HepG2 (cell line): ENCODE measurements at regions not wholly inside any gene's neighbourhood (a gene's known extent, or its start where the extent isn't known, plus 50 kb on each side); places are given as distances from the start of the nearest gene placed in this dataset.
A peak's percentile ranks its signal among the peaks of the same experiment; 100 is the strongest.

Experiments used
- ASH2L ChIP-seq: fragments of 300-600, 200-600 bp; sonication (generic); IDR thresholded peaks from 2 replicates; pipeline ENCODE4 v1.7.0; 2017; ENCODE audit warnings: low read depth, mild to moderate bottlenecking, moderate library complexity, mixed read lengths, low read length; ENCODE audit not compliant: insufficient read length
- CBX2 ChIP-seq, 2 experiments: fragments of 200-600 bp in 1 of 2; sonication (generic); formaldehyde crosslinking in 1 of 2; IDR thresholded peaks; 2 replicates each; pipeline versions ENCODE4 v1.7.0 to v1.8.1; 2018 to 2022; ENCODE audit warnings: low read depth in 2 of 2, low read length in 1 of 2, mild to moderate bottlenecking in 1 of 2, missing genetic modification reagents in 1 of 2
- E2F2 ChIP-seq: sonication (generic); formaldehyde crosslinking; IDR thresholded peaks from 2 replicates; pipeline ENCODE4 v1.4.0; 2020; ENCODE audit warnings: missing genetic modification reagents, borderline replicate concordance
- ELF1 ChIP-seq: sonication (generic); formaldehyde crosslinking; IDR thresholded peaks from 2 replicates; pipeline ENCODE4 v1.4.0; 2020; ENCODE audit warnings: missing genetic modification reagents
- SOX5 ChIP-seq: IDR thresholded peaks from 2 replicates; pipeline ENCODE4 v1.6.1; 2016; ENCODE audit warnings: borderline replicate concordance
- SP5 ChIP-seq: IDR thresholded peaks from 2 replicates; pipeline ENCODE4 v1.6.1; 2016; ENCODE audit warnings: low read depth, borderline replicate concordance
- XRCC5 ChIP-seq: fragments of 200-400 bp; formaldehyde crosslinking; optimal IDR thresholded peaks from 2 replicates; pipeline ENCODE3; 2017; ENCODE audit warnings: mild to moderate bottlenecking, low read length
- ZBTB3 ChIP-seq: sonication (generic); formaldehyde crosslinking; IDR thresholded peaks from 2 replicates; pipeline ENCODE4 v1.4.0; 2020; ENCODE audit warnings: low read depth, mild to moderate bottlenecking, moderate library complexity, missing genetic modification reagents, borderline replicate concordance
- ZBTB33 ChIP-seq: sonication (generic); formaldehyde crosslinking; IDR thresholded peaks from 2 replicates; pipeline ENCODE4 v1.4.0; 2020; ENCODE audit warnings: missing genetic modification reagents
- ZBTB7A ChIP-seq: sonication (generic); formaldehyde crosslinking; IDR thresholded peaks from 2 replicates; pipeline ENCODE4 v1.8.0; 2022; ENCODE audit warnings: mild to moderate bottlenecking, missing genetic modification reagents
- ZFP90 ChIP-seq: sonication (generic); formaldehyde crosslinking; IDR thresholded peaks from 2 replicates; pipeline ENCODE4 v1.8.0; 2022; ENCODE audit warnings: missing genetic modification reagents, mild to moderate bottlenecking, inconsistent platforms, borderline replicate concordance
- ZNF263 ChIP-seq: sonication (generic); formaldehyde crosslinking; IDR thresholded peaks from 2 replicates; pipeline ENCODE4 v1.4.0; 2020; ENCODE audit warnings: missing genetic modification reagents
- ZNF749 ChIP-seq: sonication (generic); formaldehyde crosslinking; IDR thresholded peaks from 2 replicates; pipeline ENCODE4 v1.8.0; 2022; ENCODE audit warnings: mild to moderate bottlenecking, missing genetic modification reagents, moderate library complexity, borderline replicate concordance
- TF ChIP-seq, protein P1 (sequence below): sonication (generic); formaldehyde crosslinking; IDR thresholded peaks from 2 replicates; pipeline ENCODE4 v1.5.0; 2020; ENCODE audit warnings: missing genetic modification reagents
- TF ChIP-seq, protein P2 (sequence below), 2 experiments: sonication (generic) in 1 of 2; formaldehyde crosslinking in 1 of 2; IDR thresholded peaks; 2 replicates each; pipeline versions ENCODE4 v1.4.0 to v1.6.1; 2016 to 2020; ENCODE audit warnings: borderline replicate concordance in 1 of 2, low read depth in 1 of 2, mild to moderate bottlenecking in 1 of 2, missing genetic modification reagents in 1 of 2
- TF ChIP-seq, protein P3 (sequence below): IDR thresholded peaks from 2 replicates; pipeline ENCODE4 v1.6.1; 2018; ENCODE audit warnings: missing genetic modification reagents
- TF ChIP-seq, protein P4 (sequence below): sonication (generic); formaldehyde crosslinking; IDR thresholded peaks from 2 replicates; pipeline ENCODE4 v1.4.0; 2020; ENCODE audit warnings: missing genetic modification reagents, mild to moderate bottlenecking, borderline replicate concordance

GRCh38 chr1:59146651-59147358, 150.1 kb upstream of the FGGY start (continued):
- TF ChIP-seq E2F2 (CRISPR knock-in tag) = no peak
- TF ChIP-seq XRCC5 = peak; percentile 72
- peak; percentile 68; the same call in 1 of the 2 replicates for TF ChIP-seq ZBTB7A (CRISPR knock-in tag)
- TF ChIP-seq SP5 = no peak
- no peak for TF ChIP-seq ZFP90
- TF ChIP-seq, protein P1, sequence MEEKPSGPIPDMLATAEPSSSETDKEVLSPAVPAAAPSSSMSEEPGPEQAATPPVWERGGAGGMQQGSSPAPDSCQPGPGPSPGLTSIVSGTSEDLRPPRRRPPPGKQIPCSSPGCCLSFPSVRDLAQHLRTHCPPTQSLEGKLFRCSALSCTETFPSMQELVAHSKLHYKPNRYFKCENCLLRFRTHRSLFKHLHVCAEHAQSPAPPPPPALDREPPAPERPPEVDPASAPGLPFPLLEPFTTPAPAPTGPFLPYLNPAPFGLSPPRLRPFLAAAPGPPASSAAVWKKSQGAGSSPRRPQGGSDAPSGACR = no peak
- TF ChIP-seq ZBTB3 (CRISPR knock-in tag) = no peak
- TF ChIP-seq ELF1 (CRISPR knock-in tag) = no peak
- TF ChIP-seq SOX5 (CRISPR knock-in tag) = no peak
- TF ChIP-seq, protein P2, sequence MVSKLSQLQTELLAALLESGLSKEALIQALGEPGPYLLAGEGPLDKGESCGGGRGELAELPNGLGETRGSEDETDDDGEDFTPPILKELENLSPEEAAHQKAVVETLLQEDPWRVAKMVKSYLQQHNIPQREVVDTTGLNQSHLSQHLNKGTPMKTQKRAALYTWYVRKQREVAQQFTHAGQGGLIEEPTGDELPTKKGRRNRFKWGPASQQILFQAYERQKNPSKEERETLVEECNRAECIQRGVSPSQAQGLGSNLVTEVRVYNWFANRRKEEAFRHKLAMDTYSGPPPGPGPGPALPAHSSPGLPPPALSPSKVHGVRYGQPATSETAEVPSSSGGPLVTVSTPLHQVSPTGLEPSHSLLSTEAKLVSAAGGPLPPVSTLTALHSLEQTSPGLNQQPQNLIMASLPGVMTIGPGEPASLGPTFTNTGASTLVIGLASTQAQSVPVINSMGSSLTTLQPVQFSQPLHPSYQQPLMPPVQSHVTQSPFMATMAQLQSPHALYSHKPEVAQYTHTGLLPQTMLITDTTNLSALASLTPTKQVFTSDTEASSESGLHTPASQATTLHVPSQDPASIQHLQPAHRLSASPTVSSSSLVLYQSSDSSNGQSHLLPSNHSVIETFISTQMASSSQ (IDR thresholded peaks at IDR 0.05; ENCODE audit: low read depth) = no peak
- TF ChIP-seq, protein P2 (CRISPR knock-in tag; IDR thresholded peaks at IDR 0.05; ENCODE audit: borderline replicate concordance) = no peak
- TF ChIP-seq ZNF749 (CRISPR knock-in tag) = no peak
- no peak for TF ChIP-seq ZNF263 (CRISPR knock-in tag)
- TF ChIP-seq ZBTB33 = no peak
- TF ChIP-seq, protein P3, sequence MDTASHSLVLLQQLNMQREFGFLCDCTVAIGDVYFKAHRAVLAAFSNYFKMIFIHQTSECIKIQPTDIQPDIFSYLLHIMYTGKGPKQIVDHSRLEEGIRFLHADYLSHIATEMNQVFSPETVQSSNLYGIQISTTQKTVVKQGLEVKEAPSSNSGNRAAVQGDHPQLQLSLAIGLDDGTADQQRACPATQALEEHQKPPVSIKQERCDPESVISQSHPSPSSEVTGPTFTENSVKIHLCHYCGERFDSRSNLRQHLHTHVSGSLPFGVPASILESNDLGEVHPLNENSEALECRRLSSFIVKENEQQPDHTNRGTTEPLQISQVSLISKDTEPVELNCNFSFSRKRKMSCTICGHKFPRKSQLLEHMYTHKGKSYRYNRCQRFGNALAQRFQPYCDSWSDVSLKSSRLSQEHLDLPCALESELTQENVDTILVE = no peak
- TF ChIP-seq CBX2 (IDR thresholded peaks at IDR 0.05; ENCODE audit: low read depth, low read length) = no peak
- no peak for TF ChIP-seq CBX2 (CRISPR knock-in tag; IDR thresholded peaks at IDR 0.05; ENCODE audit: low read depth)
- TF ChIP-seq, protein P4, sequence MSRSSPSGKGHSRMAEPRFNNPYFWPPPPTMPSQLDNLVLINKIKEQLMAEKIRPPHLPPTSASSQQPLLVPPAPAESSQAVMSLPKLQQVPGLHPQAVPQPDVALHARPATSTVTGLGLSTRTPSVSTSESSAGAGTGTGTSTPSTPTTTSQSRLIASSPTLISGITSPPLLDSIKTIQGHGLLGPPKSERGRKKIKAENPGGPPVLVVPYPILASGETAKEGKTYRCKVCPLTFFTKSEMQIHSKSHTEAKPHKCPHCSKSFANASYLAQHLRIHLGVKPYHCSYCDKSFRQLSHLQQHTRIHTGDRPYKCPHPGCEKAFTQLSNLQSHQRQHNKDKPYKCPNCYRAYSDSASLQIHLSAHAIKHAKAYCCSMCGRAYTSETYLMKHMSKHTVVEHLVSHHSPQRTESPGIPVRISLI = no peak
- peak; percentile 21 for TF ChIP-seq ASH2L
